WTC11 (cell line): ENCODE measurements at regions not wholly inside any gene's neighbourhood (a gene's known extent, or its start where the extent isn't known, plus 50 kb on each side); places are given as distances from the start of the nearest gene placed in this dataset.

Experiments
- ATAC-seq: fragments of 200-7000 bp; cut with Tn5 transposase; 2 replicates; pipeline ENCODE4 v1.10.0; 2021; ENCODE audit warnings: mild to moderate bottlenecking, moderate library complexity
- CTCF ChIA-PET: fragments of 300-600 bp; sonication (Branson Sonifier 250); formaldehyde crosslinking; loops from one replicate; lab custom pipeline; 2021; ENCODE audit warnings: antibody characterized with exemption; lab: Charles Lee
- POLR2A ChIA-PET: fragments of 350-600 bp; sonication (Branson Sonifier 250); formaldehyde crosslinking; loops from one replicate; lab custom pipeline; 2021; ENCODE audit warnings: antibody characterized with exemption; lab: Charles Lee
- DNase-seq: peaks from one replicate; pipeline ENCODE4 v3.0.0; 2021; ENCODE audit warnings: low spot score
- H3K27ac Mint-ChIP-seq: 2 replicates; pipeline ENCODE4 v1.8.0; 2021; ENCODE audit warnings: mixed read lengths
- H3K27me3 Mint-ChIP-seq: 2 replicates; pipeline ENCODE4 v1.8.0; 2021; ENCODE audit warnings: low read depth, mild to moderate bottlenecking, moderate library complexity, mixed read lengths
- H3K36me3 Mint-ChIP-seq: 2 replicates; pipeline ENCODE4 v1.8.0; 2021; ENCODE audit warnings: mixed read lengths
- H3K4me1 Mint-ChIP-seq: 2 replicates; pipeline ENCODE4 v1.8.0; 2022; ENCODE audit warnings: mixed read lengths
- H3K4me3 Mint-ChIP-seq: 2 replicates; pipeline ENCODE4 v1.8.0; 2021; ENCODE audit warnings: mild to moderate bottlenecking, moderate library complexity, mixed read lengths
- H3K9me3 Mint-ChIP-seq: 2 replicates; pipeline ENCODE4 v1.8.0; 2021; ENCODE audit warnings: mixed read lengths
- AR ChIP-seq: fragments of 250-450 bp; sonication (Bioruptor Pico); IDR thresholded peaks from 2 replicates; pipeline ENCODE4 v1.9.0; 2021; ENCODE audit warnings: mild to moderate bottlenecking
- ATF2 ChIP-seq: sonication (generic); formaldehyde crosslinking; IDR thresholded peaks from 2 replicates; pipeline ENCODE4 v1.8.1; 2022; ENCODE audit warnings: low read depth, missing genetic modification reagents, borderline replicate concordance
- FOXP4 ChIP-seq: sonication (generic); formaldehyde crosslinking; IDR thresholded peaks from 2 replicates; pipeline ENCODE4 v1.8.0; 2022; ENCODE audit warnings: mild to moderate bottlenecking, missing genetic modification reagents
- JUN ChIP-seq: sonication (generic); formaldehyde crosslinking; IDR thresholded peaks from 2 replicates; pipeline ENCODE4 v1.8.0; 2023; ENCODE audit warnings: mild to moderate bottlenecking, missing genetic modification reagents
- KAT7 ChIP-seq: sonication (generic); formaldehyde crosslinking; IDR thresholded peaks from 2 replicates; pipeline ENCODE4 v1.8.1; 2023; ENCODE audit warnings: missing genetic modification reagents, mild to moderate bottlenecking, borderline replicate concordance
- RELA ChIP-seq: sonication (generic); formaldehyde crosslinking; IDR thresholded peaks from 2 replicates; pipeline ENCODE4 v1.8.1; 2022; ENCODE audit warnings: missing genetic modification reagents, mild to moderate bottlenecking, borderline replicate concordance
- SMAD3 ChIP-seq: sonication (generic); formaldehyde crosslinking; IDR thresholded peaks from 2 replicates; pipeline ENCODE4 v1.8.0; 2022; ENCODE audit warnings: missing genetic modification reagents, mild to moderate bottlenecking, borderline replicate concordance
- SP1 ChIP-seq: sonication (generic); formaldehyde crosslinking; conservative IDR thresholded peaks from 2 replicates; pipeline ENCODE4 v1.8.1; 2022; ENCODE audit warnings: missing genetic modification reagents
- TCF7 ChIP-seq: sonication (generic); formaldehyde crosslinking; IDR thresholded peaks from 2 replicates; pipeline ENCODE4 v1.8.0; 2022; ENCODE audit warnings: mild to moderate bottlenecking, low read depth, missing genetic modification reagents, moderate library complexity
- TEAD4 ChIP-seq: sonication (generic); formaldehyde crosslinking; IDR thresholded peaks from 2 replicates; pipeline ENCODE4 v1.8.0; 2022; ENCODE audit warnings: mild to moderate bottlenecking, missing genetic modification reagents
- TP53 ChIP-seq: sonication (generic); formaldehyde crosslinking; IDR thresholded peaks from 2 replicates; pipeline ENCODE4 v1.8.1; 2023; ENCODE audit warnings: mild to moderate bottlenecking, missing genetic modification reagents
- ZNF512 ChIP-seq: sonication (generic); formaldehyde crosslinking; IDR thresholded peaks from 2 replicates; pipeline ENCODE4 v1.8.1; 2022; ENCODE audit warnings: missing genetic modification reagents, borderline replicate concordance
- TF ChIP-seq, protein P1 (sequence below): fragments of 250-450 bp; sonication (Bioruptor Pico); IDR thresholded peaks from 2 replicates; pipeline ENCODE4 v1.9.0; 2021; ENCODE audit warnings: mild to moderate bottlenecking
- TF ChIP-seq, protein P2 (sequence below): sonication (generic); formaldehyde crosslinking; IDR thresholded peaks from 2 replicates; pipeline ENCODE4 v1.8.0; 2022; ENCODE audit warnings: missing genetic modification reagents
- TF ChIP-seq, protein P3 (sequence below): sonication (generic); formaldehyde crosslinking; IDR thresholded peaks from 2 replicates; pipeline ENCODE4 v1.8.1; 2022; ENCODE audit warnings: mild to moderate bottlenecking, missing genetic modification reagents, moderate library complexity, borderline replicate concordance
- TF ChIP-seq, protein P4 (sequence below): sonication (generic); formaldehyde crosslinking; IDR thresholded peaks from 2 replicates; pipeline ENCODE4 v1.8.0; 2022; ENCODE audit warnings: mild to moderate bottlenecking, missing genetic modification reagents

GRCh38 chr6:140775061-140775460 is 1357.7 kb upstream of the GJE1 start (continued):
- TF ChIP-seq ATF2 (CRISPR knock-in tag) (no peak), SMAD3 (no peak), RELA (no peak), JUN (no peak), TP53 (no peak), ZNF512 (no peak), SP1 (CRISPR knock-in tag) (no peak), AR (CRISPR knock-in tag) (no peak), FOXP4 (CRISPR knock-in tag) (no peak)
- TF ChIP-seq, protein P1, sequence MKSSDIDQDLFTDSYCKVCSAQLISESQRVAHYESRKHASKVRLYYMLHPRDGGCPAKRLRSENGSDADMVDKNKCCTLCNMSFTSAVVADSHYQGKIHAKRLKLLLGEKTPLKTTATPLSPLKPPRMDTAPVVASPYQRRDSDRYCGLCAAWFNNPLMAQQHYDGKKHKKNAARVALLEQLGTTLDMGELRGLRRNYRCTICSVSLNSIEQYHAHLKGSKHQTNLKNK (CRISPR knock-in tag) = no peak
- TF ChIP-seq, protein P2, sequence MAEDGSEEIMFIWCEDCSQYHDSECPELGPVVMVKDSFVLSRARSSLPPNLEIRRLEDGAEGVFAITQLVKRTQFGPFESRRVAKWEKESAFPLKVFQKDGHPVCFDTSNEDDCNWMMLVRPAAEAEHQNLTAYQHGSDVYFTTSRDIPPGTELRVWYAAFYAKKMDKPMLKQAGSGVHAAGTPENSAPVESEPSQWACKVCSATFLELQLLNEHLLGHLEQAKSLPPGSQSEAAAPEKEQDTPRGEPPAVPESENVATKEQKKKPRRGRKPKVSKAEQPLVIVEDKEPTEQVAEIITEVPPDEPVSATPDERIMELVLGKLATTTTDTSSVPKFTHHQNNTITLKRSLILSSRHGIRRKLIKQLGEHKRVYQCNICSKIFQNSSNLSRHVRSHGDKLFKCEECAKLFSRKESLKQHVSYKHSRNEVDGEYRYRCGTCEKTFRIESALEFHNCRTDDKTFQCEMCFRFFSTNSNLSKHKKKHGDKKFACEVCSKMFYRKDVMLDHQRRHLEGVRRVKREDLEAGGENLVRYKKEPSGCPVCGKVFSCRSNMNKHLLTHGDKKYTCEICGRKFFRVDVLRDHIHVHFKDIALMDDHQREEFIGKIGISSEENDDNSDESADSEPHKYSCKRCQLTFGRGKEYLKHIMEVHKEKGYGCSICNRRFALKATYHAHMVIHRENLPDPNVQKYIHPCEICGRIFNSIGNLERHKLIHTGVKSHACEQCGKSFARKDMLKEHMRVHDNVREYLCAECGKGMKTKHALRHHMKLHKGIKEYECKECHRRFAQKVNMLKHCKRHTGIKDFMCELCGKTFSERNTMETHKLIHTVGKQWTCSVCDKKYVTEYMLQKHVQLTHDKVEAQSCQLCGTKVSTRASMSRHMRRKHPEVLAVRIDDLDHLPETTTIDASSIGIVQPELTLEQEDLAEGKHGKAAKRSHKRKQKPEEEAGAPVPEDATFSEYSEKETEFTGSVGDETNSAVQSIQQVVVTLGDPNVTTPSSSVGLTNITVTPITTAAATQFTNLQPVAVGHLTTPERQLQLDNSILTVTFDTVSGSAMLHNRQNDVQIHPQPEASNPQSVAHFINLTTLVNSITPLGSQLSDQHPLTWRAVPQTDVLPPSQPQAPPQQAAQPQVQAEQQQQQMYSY (CRISPR knock-in tag) = no peak
- TF ChIP-seq, protein P3, sequence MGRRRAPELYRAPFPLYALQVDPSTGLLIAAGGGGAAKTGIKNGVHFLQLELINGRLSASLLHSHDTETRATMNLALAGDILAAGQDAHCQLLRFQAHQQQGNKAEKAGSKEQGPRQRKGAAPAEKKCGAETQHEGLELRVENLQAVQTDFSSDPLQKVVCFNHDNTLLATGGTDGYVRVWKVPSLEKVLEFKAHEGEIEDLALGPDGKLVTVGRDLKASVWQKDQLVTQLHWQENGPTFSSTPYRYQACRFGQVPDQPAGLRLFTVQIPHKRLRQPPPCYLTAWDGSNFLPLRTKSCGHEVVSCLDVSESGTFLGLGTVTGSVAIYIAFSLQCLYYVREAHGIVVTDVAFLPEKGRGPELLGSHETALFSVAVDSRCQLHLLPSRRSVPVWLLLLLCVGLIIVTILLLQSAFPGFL (CRISPR knock-in tag) = no peak

DNA sequence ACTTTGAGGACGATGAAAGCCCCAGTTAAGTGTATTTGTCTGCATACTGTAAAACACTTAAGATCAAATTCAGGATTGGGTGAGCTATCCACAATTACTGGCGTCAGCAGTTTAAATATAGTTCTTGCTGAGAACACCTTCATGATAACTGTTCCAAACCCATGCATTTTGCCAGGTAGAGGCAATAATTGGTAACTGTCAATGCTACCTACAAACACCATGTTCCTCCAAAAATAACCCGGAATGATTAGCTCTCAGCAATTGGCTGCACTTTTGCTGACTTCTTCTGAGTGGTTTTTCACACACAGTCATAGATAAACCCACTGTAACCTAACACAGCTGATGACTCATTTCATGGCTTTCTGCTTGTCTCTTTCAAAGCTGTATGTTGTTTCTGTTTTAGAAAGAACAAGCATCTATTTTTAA is 1358.6 kb upstream of the GJE1 start:
- Mint-ChIP-seq H3K4me3 (no peak overlapping the region), H3K27me3 (no peaks in the 10 kb centered on the region), H3K9me3 (peaks cover 25% of the 10 kb centered on the region), H3K36me3 (peaks cover 16% of the 10 kb centered on the region), H3K4me1 (no peaks in the 10 kb centered on the region), H3K27ac (no peak overlapping the region)
- CTCF ChIA-PET = no interaction called here
- no peak for TF ChIP-seq TEAD4 (CRISPR knock-in tag)
- no peak for TF ChIP-seq AR (CRISPR knock-in tag)
- no peak for TF ChIP-seq KAT7
- TF ChIP-seq TCF7 (CRISPR knock-in tag) = no peak
- TF ChIP-seq, protein P4, sequence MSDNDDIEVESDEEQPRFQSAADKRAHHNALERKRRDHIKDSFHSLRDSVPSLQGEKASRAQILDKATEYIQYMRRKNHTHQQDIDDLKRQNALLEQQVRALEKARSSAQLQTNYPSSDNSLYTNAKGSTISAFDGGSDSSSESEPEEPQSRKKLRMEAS (CRISPR knock-in tag) = no peak
- no peak for DNase-seq
- ATAC-seq = no peak
- POLR2A ChIA-PET = no interaction called here
